Sciatic nerve (tissue), 2 donors: ENCODE measurements at regions not wholly inside any gene's neighbourhood (a gene's known extent, or its start where the extent isn't known, plus 50 kb on each side); places are given as distances from the start of the nearest gene placed in this dataset.
"Not testable (repeated sequence)": the region's sequence is repeated elsewhere in the genome, so short reads cannot be mapped to it uniquely, and the experiment has no call there.

Source experiments
- ATAC-seq: fragments of 200-7000 bp; cut with Tn5 transposase; one replicate; pipeline ENCODE4 v1.9.1; 2020; ENCODE audit warnings: mild to moderate bottlenecking, moderate library complexity
- DNase-seq: peaks from one replicate; pipeline ENCODE4 v3.0.0-alpha.2; 2020; ENCODE audit warnings: low spot score
- intact Hi-C: fragments of 100-400 bp; cut with DNase I; formaldehyde crosslinking; loops from one replicate; pipeline ENCODE4 v1.14.2; 2022
- donor health status: DM: no; HTN: no; CAD: no.
- donor health status: DM: no; HTN: no; CAD: no.

DNA sequence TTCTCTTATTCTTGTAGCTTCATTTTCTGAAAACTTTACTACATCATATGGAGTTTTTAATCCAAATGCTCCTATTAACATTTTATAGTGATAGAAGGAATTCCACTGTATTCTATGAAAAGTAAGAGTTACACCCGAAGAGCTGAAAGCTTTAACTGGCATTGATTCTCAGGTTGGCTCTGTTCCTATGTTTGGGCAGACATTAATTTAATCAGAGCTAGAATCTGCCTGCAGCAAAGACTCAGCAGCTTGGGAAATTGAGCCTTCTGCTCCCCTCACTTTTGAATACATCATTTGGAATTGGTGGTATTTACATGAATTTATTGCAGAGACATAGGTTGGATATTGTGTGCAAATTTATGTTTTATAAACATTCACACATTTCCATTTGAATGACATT, 1494.7 kb downstream of the CDH8 start:
- intact Hi-C loops, result no loop called here
- DNase-seq (no peak), ATAC-seq (no peak)

DNA sequence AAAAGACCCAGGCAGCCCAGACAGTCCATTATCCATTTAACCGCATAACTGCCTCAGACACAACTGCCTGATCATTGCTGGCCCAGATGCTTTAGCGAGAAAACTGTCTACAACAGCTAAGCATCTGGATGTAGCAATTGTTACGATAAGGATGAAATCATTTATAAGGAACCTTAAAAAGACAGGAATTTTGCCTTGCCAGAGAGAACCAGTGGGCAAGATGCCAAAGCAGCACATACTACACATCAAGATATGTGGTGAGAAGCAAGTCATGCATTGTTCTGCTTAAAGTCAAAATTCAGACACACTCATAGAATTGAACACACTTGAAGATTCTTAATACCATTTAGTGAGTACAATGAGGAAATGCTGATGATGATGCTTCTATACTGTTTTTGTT, 1525.3 kb downstream of the CDH8 start:
- DNase-seq (no peak), ATAC-seq (no peak)
- intact Hi-C loops, result no loop called here

- DNase-seq, result no peak
- ATAC-seq, result no peak
- intact Hi-C loops, result no loop called here
Measured at GRCh38 chr16:60510208-60510607, 1526.0 kb downstream of the CDH8 start.

DNA sequence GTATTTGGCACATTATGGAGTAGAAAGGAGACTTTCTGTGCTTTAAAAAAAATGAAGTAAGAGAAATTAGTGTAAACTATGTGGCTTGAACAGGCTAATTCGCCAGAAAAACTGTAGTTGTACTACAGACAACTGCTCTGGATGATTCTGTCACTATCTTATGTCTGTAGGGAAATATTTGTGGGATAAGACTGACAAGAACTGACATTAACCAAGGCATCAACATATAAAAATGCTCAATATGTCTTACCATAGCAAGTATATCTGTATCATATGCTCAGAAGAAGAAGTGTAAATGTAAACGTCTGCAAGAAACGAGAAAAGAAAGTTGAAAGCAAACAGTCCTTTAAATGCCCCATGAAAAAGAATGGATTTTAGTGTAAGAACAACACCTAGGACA, 1545.0 kb downstream of the CDH8 start:
- DNase-seq, result no peak
- no peak for ATAC-seq
- intact Hi-C loops, result no loop called here

GRCh38 chr16:60485872-60486489, 1550.3 kb downstream of the CDH8 start:
- ATAC-seq, result peak; percentile 65
- no peak for DNase-seq
- intact Hi-C loops, result no loop called here

DNA sequence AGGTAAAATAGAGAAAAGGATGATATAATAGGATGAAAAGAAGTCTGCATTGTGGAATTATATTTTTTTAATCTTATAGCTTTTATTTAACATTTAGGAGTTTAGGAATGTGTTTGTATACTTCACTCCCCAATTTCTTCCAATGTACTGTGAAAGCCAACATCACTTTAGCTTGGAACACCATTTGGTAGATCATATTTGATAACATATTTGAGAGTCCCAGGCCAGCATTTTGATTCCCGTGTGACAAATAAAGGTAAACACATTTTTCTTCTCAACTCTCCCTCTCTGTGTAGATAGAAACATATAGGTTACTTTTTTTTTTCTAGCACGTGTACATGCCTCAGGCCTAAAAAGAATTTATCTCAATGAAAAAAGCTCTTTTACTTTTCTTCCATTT, 1551.3 kb downstream of the CDH8 start:
- intact Hi-C loops, result no loop called here
- DNase-seq (no peak), ATAC-seq (no peak)

GRCh38 chr16:60481591-60481990, 1554.6 kb downstream of the CDH8 start:
- DNase-seq (no peak), ATAC-seq (no peak)
- intact Hi-C loops, result no loop called here

- intact Hi-C loops, result no loop called here
- ATAC-seq, result no peak
- no peak for DNase-seq
Measured at GRCh38 chr16:60478810-60479209, 1557.4 kb downstream of the CDH8 start.

- no peak for ATAC-seq
- DNase-seq, result no peak
- intact Hi-C loops, result no loop called here
Measured at GRCh38 chr16:60463986-60464385, 1572.3 kb downstream of the CDH8 start.

DNA sequence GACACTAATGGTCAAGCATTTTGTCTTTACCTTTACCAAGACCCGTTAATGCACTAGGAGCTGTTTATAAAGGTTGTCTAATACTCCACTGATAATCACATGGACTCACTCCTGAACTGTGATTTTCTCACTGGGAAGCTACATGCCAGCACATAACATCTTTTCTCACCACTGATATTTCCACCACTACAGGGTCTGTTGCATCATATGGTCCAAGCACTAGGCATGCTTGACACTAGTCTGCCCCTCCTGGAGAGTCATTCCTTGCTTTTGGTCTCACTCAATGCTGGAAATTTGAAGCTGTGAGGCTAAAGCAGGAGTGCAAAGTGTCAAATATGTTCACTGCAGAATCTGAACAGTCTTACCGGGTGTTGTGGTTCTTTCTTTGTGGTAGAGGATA, 1576.8 kb downstream of the CDH8 start:
- ATAC-seq (no peak), DNase-seq (no peak)
- intact Hi-C loops, result no loop called here

GRCh38 chr16:60458255-60458654, 1578.0 kb downstream of the CDH8 start:
- ATAC-seq, result no peak

DNA sequence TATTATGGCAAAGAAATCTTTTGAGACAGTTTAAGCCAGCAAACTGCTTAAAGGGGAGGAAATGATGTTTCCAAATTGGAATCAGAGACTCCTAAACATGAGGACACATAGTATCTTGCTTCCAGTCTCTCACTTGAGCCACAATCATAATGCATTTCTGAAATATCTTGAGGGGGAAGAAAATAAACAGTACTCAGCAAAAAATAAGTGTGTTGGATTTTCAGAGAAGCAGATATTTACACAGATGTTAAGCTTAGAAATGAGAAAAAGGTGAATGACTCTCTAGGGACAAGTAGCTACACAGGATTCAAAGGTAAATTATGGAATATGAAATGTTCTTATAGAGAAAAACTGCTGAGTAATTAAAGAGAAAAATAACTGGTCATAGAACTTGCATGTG, 1583.6 kb downstream of the CDH8 start:
- intact Hi-C loops, result no loop called here
- no peak for DNase-seq
- no peak for ATAC-seq

More at GRCh38 chr16:60458255-60458654, 1578.0 kb downstream of the CDH8 start:
- intact Hi-C loops, result no loop called here
- no peak for DNase-seq

GRCh38 chr16:60438894-60439293, 1597.3 kb downstream of the CDH8 start:
- no peak for ATAC-seq
- no peak for DNase-seq
- intact Hi-C loops, result no loop called here

DNA sequence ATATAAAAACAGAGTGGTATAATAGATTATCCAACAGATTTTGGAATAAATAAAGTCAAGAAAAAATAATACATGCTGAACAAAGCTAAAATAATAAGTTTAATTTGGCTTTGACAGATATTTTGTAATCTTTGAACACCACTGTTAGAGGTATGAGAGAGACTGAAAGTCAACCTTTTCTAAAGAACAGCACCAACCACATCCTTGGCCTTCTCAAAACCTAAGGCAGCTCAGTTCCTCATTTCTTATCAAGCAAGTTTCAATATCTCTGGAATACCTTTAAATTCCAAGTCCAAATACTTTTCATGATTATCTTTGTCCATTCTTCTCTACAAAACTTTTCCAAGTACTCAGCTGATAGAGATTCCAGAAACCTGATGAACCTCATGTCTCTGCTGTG, 1603.8 kb downstream of the CDH8 start:
- intact Hi-C loops, result no loop called here
- DNase-seq (no peak), ATAC-seq (no peak)

- no peak for ATAC-seq
- intact Hi-C loops, result no loop called here
- DNase-seq, result no peak
Measured at GRCh38 chr16:60419859-60420258, 1616.4 kb downstream of the CDH8 start.

GRCh38 chr16:60414613-60415012, 1621.6 kb downstream of the CDH8 start:
- DNase-seq, result no peak
- intact Hi-C loops, result no loop called here

GRCh38 chr16:60413969-60414368, 1622.3 kb downstream of the CDH8 start:
- intact Hi-C loops, result no loop called here
- DNase-seq, result no peak
- no peak for ATAC-seq

More at GRCh38 chr16:60414613-60415012, 1621.6 kb downstream of the CDH8 start:
- ATAC-seq, result no peak

DNA sequence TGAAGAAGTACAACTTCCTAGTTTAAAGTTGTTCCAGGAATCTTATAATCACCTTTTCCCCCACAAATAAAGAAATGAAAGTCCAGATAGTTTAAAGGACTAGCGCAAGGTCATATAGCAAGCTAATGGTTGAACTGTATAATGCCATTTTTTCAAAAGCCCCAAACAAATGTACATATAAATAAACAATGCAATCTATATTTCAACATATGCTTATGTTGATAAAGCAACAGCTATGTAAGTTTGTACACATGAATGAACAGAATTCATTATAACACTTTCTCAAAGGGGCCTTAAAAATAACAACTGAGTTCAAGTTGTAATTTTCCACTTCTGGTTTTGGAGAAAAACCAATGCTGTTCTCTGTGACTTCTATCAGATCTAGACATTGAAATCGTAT, 1628.6 kb downstream of the CDH8 start:
- intact Hi-C loops, result no loop called here
- DNase-seq (no peak), ATAC-seq (no peak)

DNA sequence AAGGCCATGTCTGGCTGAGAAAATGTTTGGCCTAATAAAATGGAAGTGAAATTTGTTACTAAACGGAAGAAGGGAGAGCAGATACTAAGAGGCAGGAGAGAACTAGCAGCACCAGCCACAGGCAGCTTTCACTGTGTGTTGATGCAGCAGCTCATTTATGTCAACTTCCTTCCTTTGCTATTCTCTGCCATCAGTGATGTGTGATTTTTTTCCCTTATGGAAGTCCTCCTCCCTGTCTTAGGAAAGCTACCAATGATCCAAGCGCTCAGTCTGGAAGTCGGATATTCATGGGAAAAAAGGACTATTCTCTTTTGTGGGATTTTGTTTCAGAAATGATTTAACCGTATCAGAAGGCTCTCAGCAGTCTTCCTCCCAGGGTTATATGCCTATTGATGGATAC, 1629.2 kb downstream of the CDH8 start:
- DNase-seq (no peak), ATAC-seq (no peak)
- intact Hi-C loops, result no loop called here

DNA sequence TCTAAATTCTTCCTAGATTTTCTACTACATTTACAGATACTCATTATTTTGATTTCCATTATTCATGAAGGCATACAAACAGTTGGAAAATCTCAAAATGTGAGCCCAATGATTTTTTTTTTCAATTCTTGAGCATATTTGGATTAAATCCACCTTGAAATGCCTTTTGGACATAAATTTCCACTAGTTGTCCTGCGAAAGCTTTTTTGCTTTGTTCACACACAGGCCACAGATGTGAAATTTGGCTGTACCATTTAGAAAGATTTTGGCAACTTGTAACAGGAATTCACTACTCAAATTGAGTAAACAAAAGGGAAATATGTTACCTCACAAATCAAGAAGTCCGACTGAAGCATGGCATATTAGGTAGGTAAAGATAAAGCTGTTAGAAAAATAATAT, 1631.0 kb downstream of the CDH8 start:
- ATAC-seq (no peak), DNase-seq (no peak)
- intact Hi-C loops, result no loop called here

- DNase-seq (no peak), ATAC-seq (no peak)
- intact Hi-C loops, result no loop called here
Measured at GRCh38 chr16:60404401-60404800, 1631.8 kb downstream of the CDH8 start.

DNA sequence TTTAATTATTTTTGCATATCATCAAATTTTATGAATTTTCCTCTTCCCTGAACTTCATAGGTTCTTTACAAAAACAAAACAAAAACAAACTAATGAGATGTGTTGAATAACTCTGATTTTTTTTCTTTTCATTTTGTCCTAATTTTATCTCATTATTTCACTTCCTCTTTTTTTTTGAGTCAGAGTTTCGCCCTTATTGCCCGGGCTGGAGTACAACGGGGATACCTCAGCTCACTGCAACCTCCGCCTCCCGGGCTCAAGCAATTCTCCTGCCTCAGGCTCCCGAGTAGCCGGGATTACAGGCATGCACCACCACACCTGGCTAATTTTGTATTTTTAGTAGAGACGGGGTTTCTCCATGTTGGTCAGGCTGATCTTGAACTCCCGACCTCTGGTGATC, 1633.3 kb downstream of the CDH8 start:
- intact Hi-C loops, ATAC-seq, DNase-seq: not testable (repeated sequence)
